Sigmoid colon (tissue), 6 donors: ENCODE measurements at regions not wholly inside any gene's neighbourhood (a gene's known extent, or its start where the extent isn't known, plus 50 kb on each side); places are given as distances from the start of the nearest gene placed in this dataset.

Source experiments
- DNase-seq: peaks from one replicate; pipeline ENCODE4 v3.0.0-alpha.2; 2019
- H3K27ac ChIP-seq, 4 donors: fragments of 200-600 bp; sonication (generic); one replicate each; pipeline ENCODE4 v1.5.1; 2016 to 2019; ENCODE audit warnings: mild to moderate bottlenecking in 1 of 4
- H3K27me3 ChIP-seq, 3 donors: fragments of 200-600 bp; sonication (generic); one replicate each; pipeline ENCODE4 v1.5.1; 2019; ENCODE audit warnings: mild to moderate bottlenecking in 1 of 3
- H3K36me3 ChIP-seq, 4 donors: fragments of 200-600 bp; sonication (generic); one replicate each; pipeline ENCODE4 v1.5.1; 2016 to 2019
- H3K4me1 ChIP-seq, 4 donors: fragments of 200-600 bp; sonication (generic); one replicate each; pipeline ENCODE4 v1.5.1; 2017 to 2019
- H3K4me3 ChIP-seq, 4 donors: fragments of 200-600 bp; sonication (generic); one replicate each; pipeline ENCODE4 v1.5.1; 2017 to 2019; ENCODE audit warnings: mild to moderate bottlenecking in 2 of 4, moderate library complexity in 1 of 4
- H3K9me3 ChIP-seq, 4 donors: fragments of 200-600 bp in 3 of 4; sonication (generic) in 3 of 4; one replicate each; pipeline versions ENCODE4 v1.5.1 to v1.6.1; 2013 to 2019
- EP300 ChIP-seq, 4 donors: sonication (generic); formaldehyde crosslinking; IDR thresholded peaks; one replicate each; pipeline ENCODE4 v1.6.1; 2017; ENCODE audit warnings: antibody characterized with exemption in 4 of 4
- POLR2A ChIP-seq, 2 donors: fragments of 450-650 bp; IDR thresholded peaks; one replicate each; pipeline ENCODE4 v1.6.1; 2016; ENCODE audit warnings: antibody characterized with exemption in 2 of 2, mild to moderate bottlenecking in 2 of 2, moderate library complexity in 2 of 2
- POLR2AphosphoS5 ChIP-seq, 4 donors: sonication (generic); formaldehyde crosslinking; IDR thresholded peaks; one replicate each; pipeline ENCODE4 v1.6.1; 2017; ENCODE audit warnings: antibody characterized with exemption in 4 of 4
- WGBS, 2 donors: extraction: QIAGEN DNeasy Blood & Tissue Kit; methylation state at CpG; one replicate each; pipeline ENCODE4 v1.1.7; 2013; 5-methylcytosine and 5-hydroxymethylcytosine counted together
- intact Hi-C: fragments of 100-400 bp; cut with DNase I; formaldehyde crosslinking; loops from one replicate; pipeline ENCODE4 v1.15.1; 2023
- TF ChIP-seq, protein P1 (sequence below), 4 experiments: fragments of 450-650 bp in 3 of 4; fragments of 200-600 bp in 1 of 4; IDR thresholded peaks; one replicate each; pipeline ENCODE4 v1.5.1; 2016 to 2019; ENCODE audit warnings: antibody characterized with exemption in 4 of 4, mild to moderate bottlenecking in 3 of 4, moderate library complexity in 2 of 4
- donor health status: healthy with polysubstance abuse.
- donor health status: healthy.

DNA sequence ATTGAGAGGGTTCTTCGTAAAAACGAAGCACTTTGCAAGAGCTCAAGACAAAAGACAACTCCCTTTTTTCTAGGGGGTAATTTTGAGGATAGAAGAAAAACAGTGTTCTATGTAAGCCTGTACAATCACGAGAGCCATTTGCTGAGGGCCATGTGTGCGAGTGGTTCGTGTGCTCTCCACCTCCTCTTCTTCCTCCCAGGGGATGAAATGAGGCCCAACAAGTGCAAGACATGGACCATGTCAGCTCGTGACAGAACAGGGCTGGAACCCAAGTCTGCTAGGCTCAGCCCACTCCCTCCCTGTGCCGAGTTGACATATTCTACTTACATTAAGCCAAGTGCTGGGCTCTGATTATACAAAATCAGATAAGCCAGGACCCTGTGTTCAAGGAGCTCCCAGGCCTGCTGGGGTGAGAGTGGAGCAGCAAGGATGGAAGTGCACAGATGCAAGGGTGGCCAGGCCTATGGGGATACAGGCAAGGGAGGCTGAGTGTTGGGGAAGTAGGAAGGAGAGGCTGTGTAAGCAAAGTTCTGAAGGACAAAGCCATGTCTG, 97.9 kb upstream of the MSX2 start:
- H3K27ac ChIP-seq: no peak overlapping the region
- no peaks in the 10 kb centered on the region for H3K9me3 ChIP-seq
- WGBS, 2 donors: 68 to 72% methylated on average over 7 of the region's 7 CpGs
- no peaks in the 10 kb centered on the region for H3K4me1 ChIP-seq
- TF ChIP-seq POLR2AphosphoS5 (IDR thresholded peaks at IDR 0.05) (no peak), EP300 (IDR thresholded peaks at IDR 0.05) (no peak), POLR2A (IDR thresholded peaks at IDR 0.05) (no peak)
- TF ChIP-seq, protein P1, sequence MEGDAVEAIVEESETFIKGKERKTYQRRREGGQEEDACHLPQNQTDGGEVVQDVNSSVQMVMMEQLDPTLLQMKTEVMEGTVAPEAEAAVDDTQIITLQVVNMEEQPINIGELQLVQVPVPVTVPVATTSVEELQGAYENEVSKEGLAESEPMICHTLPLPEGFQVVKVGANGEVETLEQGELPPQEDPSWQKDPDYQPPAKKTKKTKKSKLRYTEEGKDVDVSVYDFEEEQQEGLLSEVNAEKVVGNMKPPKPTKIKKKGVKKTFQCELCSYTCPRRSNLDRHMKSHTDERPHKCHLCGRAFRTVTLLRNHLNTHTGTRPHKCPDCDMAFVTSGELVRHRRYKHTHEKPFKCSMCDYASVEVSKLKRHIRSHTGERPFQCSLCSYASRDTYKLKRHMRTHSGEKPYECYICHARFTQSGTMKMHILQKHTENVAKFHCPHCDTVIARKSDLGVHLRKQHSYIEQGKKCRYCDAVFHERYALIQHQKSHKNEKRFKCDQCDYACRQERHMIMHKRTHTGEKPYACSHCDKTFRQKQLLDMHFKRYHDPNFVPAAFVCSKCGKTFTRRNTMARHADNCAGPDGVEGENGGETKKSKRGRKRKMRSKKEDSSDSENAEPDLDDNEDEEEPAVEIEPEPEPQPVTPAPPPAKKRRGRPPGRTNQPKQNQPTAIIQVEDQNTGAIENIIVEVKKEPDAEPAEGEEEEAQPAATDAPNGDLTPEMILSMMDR (IDR thresholded peaks at IDR 0.05): no peak
- no peaks in the 10 kb centered on the region for H3K36me3 ChIP-seq
- no peak overlapping the region for H3K4me3 ChIP-seq
- DNase-seq: peak; percentile 17
- no peaks in the 10 kb centered on the region for H3K27me3 ChIP-seq
- intact Hi-C loops: no loop called here

DNA sequence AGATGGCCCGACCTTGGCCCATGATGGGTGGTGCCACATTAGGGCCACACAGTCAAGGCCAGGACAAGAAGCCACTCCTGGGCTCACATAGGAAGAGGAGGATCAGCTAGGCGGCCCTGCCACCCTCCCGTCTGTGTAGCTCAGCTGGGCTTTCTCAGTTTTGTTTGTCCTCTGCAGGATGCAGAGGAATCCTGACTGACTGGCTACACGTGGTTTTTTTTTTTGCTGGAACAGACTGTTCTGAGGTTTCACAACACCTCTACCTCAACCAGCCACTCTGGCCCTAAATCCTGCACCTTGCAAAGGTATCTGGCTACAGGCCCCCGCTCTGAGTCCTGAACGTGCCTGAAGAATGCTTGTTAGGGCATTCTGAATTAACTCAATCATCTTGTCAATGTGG, 88.3 kb upstream of the MSX2 start:
- WGBS, 2 donors: 50 to 64% methylated on average over 6 of the region's 6 CpGs
- DNase-seq: peak; percentile 21
- intact Hi-C loops: no loop called here

DNA sequence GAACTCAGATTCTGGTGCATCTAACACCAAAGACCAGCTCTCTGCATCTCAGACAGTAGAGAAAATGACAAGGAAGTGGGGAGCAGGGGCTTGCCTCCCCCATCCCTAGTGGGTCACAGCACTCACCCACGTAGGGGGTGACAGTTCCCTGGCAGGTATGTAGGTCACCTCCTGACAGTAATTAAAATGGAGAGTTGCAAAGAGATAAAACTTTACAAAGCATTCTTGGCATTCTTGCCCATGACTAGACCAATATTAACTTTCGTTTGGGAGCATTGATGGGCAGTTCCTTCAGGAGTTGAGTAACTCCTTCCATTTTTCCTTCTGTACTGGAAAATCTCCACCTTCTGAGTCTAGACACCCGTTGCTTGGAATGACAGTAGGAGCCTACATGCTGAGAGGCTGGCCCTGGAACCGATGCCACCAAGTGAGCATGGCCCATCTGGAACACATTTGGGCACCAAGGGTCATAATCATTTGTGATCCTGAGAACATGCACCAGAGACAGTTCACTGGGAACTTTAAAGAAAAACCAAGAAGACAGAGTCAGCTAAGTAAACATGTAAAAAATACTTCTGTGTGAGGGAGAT, 81.5 kb upstream of the MSX2 start:
- WGBS, 2 donors: 28 to 43% methylated on average over 4 of the region's 4 CpGs
- TF ChIP-seq POLR2A (IDR thresholded peaks at IDR 0.05) (no peak), POLR2AphosphoS5 (IDR thresholded peaks at IDR 0.05) (no peak), EP300 (IDR thresholded peaks at IDR 0.05) (no peak)
- TF ChIP-seq, protein P1 (IDR thresholded peaks at IDR 0.05): no peak
- Histone ChIP-seq H3K36me3 (no peaks in the 10 kb centered on the region), H3K27me3 (no peaks in the 10 kb centered on the region), H3K9me3 (peaks cover 0 to 5% (median 0%) of the 10 kb centered on the region in 4 donors), H3K4me1 (no peaks in the 10 kb centered on the region), H3K27ac (no peak overlapping the region), H3K4me3 (no peak overlapping the region)
- DNase-seq: peak; percentile 4
- intact Hi-C loops: no loop called here

More for the DNA sequence above, 88.3 kb upstream of the MSX2 start:
- no peaks in the 10 kb centered on the region for H3K4me1 ChIP-seq
- no peaks in the 10 kb centered on the region for H3K9me3 ChIP-seq
- H3K36me3 ChIP-seq: no peaks in the 10 kb centered on the region
- TF ChIP-seq, protein P1 (IDR thresholded peaks at IDR 0.05): no peak
- TF ChIP-seq EP300 (IDR thresholded peaks at IDR 0.05): no peak
- TF ChIP-seq POLR2AphosphoS5 (IDR thresholded peaks at IDR 0.05): no peak
- TF ChIP-seq POLR2A (IDR thresholded peaks at IDR 0.05): no peak
- H3K4me3 ChIP-seq: no peak overlapping the region
- no peak overlapping the region for H3K27ac ChIP-seq
- H3K27me3 ChIP-seq: no peaks in the 10 kb centered on the region

DNA sequence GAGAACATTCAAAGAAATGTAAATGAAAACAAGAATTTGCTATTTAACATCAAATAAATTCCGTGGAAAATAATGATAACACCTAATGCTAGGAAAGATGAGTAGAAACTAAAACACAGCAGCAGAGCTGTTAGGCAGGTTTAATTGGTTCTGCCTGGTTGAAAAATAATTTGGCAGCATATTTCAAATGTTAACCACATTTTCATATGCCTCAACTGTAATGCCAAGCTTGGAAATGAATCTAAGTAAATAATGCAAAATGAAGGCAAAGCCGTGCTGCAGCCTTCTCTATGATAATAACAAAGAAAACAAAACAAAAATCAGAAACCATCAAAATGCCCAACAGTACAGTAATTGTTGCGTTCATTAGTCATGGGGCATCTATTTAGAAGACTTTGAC, 79.9 kb upstream of the MSX2 start:
- DNase-seq: no peak
- intact Hi-C loops: no loop called here
- no peak overlapping the region for H3K27ac ChIP-seq
- H3K9me3 ChIP-seq: peaks cover 0 to 5% (median 0%) of the 10 kb centered on the region in 4 donors
- no peak for TF ChIP-seq POLR2A (IDR thresholded peaks at IDR 0.05)
- TF ChIP-seq EP300 (IDR thresholded peaks at IDR 0.05): no peak
- TF ChIP-seq, protein P1 (IDR thresholded peaks at IDR 0.05): no peak
- no peak for TF ChIP-seq POLR2AphosphoS5 (IDR thresholded peaks at IDR 0.05)
- H3K4me1 ChIP-seq: no peaks in the 10 kb centered on the region
- WGBS, 2 donors: 59 to 87% methylated on average over 3 of the region's 3 CpGs
- no peaks in the 10 kb centered on the region for H3K27me3 ChIP-seq
- no peaks in the 10 kb centered on the region for H3K36me3 ChIP-seq
- H3K4me3 ChIP-seq: no peak overlapping the region

DNA sequence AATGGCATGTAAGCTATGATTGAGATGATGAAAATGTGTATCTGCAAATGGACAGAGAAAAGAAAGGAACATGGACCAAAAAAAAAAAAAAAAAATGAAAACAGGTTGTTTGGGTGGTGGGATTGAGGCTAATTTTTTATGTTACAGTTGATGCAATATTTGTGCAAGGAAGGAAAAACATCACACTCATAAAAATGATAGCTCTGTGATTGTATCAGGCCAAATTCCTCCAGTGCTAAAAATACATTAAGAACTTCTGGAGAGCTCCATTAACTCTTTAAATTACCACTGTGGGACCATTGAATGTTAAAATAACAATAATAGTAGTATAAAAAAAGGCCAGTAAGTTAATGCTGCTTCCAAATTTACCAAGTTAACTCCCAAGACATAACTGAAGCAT, 79.5 kb upstream of the MSX2 start:
- H3K27ac ChIP-seq: no peak overlapping the region
- no peak for DNase-seq
- H3K4me1 ChIP-seq: no peaks in the 10 kb centered on the region
- H3K27me3 ChIP-seq: no peaks in the 10 kb centered on the region
- no peak overlapping the region for H3K4me3 ChIP-seq
- H3K36me3 ChIP-seq: no peaks in the 10 kb centered on the region
- TF ChIP-seq POLR2A (IDR thresholded peaks at IDR 0.05): no peak
- TF ChIP-seq, protein P1 (IDR thresholded peaks at IDR 0.05): no peak
- no peak for TF ChIP-seq EP300 (IDR thresholded peaks at IDR 0.05)
- no peak for TF ChIP-seq POLR2AphosphoS5 (IDR thresholded peaks at IDR 0.05)
- peaks cover 0 to 5% (median 0%) of the 10 kb centered on the region in 4 donors for H3K9me3 ChIP-seq
- intact Hi-C loops: no loop called here
